HTR-8/SVneo (cell line): ENCODE measurements at regions not wholly inside any gene's neighbourhood (a gene's known extent, or its start where the extent isn't known, plus 50 kb on each side); places are given as distances from the start of the nearest gene placed in this dataset.

Source experiments
- DNase-seq: peaks from one replicate; pipeline ENCODE4 v3.0.0; 2011; ENCODE audit warnings: low spot score, mixed read lengths; ENCODE audit not compliant: insufficient read length
- FAIRE-seq: peaks from 2 replicates; lab custom pipeline; 2011; peaks lifted over from hg19 to GRCh38; lab: Jason Lieb, UNC

- DNase-seq = no peak
- FAIRE-seq = no peak
These were observed 272.3 kb upstream of the ARRDC4 start for GRCh38 chr15:97688177-97688576.

- FAIRE-seq (no peak), DNase-seq (no peak)
These were observed 271.6 kb upstream of the ARRDC4 start for GRCh38 chr15:97688886-97689285.

- FAIRE-seq (no peak), DNase-seq (no peak)
These were observed 269.4 kb upstream of the ARRDC4 start for GRCh38 chr15:97691078-97691477.

GRCh38 chr15:97691799-97692198 is 268.7 kb upstream of the ARRDC4 start:
- DNase-seq (no peak), FAIRE-seq (no peak)

- DNase-seq = no peak
- FAIRE-seq = no peak
These were observed 268.0 kb upstream of the ARRDC4 start for GRCh38 chr15:97692301-97693015.

- DNase-seq (no peak), FAIRE-seq (no peak)
These were observed 266.0 kb upstream of the ARRDC4 start for GRCh38 chr15:97694456-97694855.

GRCh38 chr15:97703400-97703799 is 257.1 kb upstream of the ARRDC4 start:
- FAIRE-seq = no peak
- no peak for DNase-seq

- FAIRE-seq = no peak
- no peak for DNase-seq
These were observed 254.4 kb upstream of the ARRDC4 start for GRCh38 chr15:97706059-97706458.

GRCh38 chr15:97708252-97708651 is 252.3 kb upstream of the ARRDC4 start:
- DNase-seq (no peak), FAIRE-seq (no peak)

- no peak for DNase-seq
- no peak for FAIRE-seq
These were observed 248.0 kb upstream of the ARRDC4 start for GRCh38 chr15:97712530-97712929.

- DNase-seq (no peak), FAIRE-seq (no peak)
These were observed 242.7 kb upstream of the ARRDC4 start for GRCh38 chr15:97717806-97718205.

GRCh38 chr15:97718509-97718908 is 242.0 kb upstream of the ARRDC4 start:
- DNase-seq = no peak
- no peak for FAIRE-seq

GRCh38 chr15:97728791-97729190 is 231.7 kb upstream of the ARRDC4 start:
- FAIRE-seq (no peak), DNase-seq (no peak)

- FAIRE-seq (no peak), DNase-seq (no peak)
These were observed 231.2 kb upstream of the ARRDC4 start for GRCh38 chr15:97729270-97729669.

GRCh38 chr15:97730315-97730714 is 230.2 kb upstream of the ARRDC4 start:
- FAIRE-seq = no peak
- DNase-seq = no peak

GRCh38 chr15:97731859-97732258 is 228.6 kb upstream of the ARRDC4 start:
- FAIRE-seq = no peak
- DNase-seq = no peak

- DNase-seq (no peak), FAIRE-seq (no peak)
These were observed 227.1 kb upstream of the ARRDC4 start for GRCh38 chr15:97733373-97733772.

GRCh38 chr15:97736748-97737147 is 223.8 kb upstream of the ARRDC4 start:
- DNase-seq = no peak
- FAIRE-seq = no peak

GRCh38 chr15:97745481-97746071 is 214.9 kb upstream of the ARRDC4 start:
- peak; percentile 17 for DNase-seq
- FAIRE-seq = no peak

- no peak for DNase-seq
- no peak for FAIRE-seq
These were observed 213.2 kb upstream of the ARRDC4 start for GRCh38 chr15:97747342-97747741.

- FAIRE-seq = no peak
- no peak for DNase-seq
These were observed 211.9 kb upstream of the ARRDC4 start for GRCh38 chr15:97748576-97748975.

GRCh38 chr15:97750060-97750459 is 210.4 kb upstream of the ARRDC4 start:
- DNase-seq (no peak), FAIRE-seq (no peak)
